ENCODE measurements at regions not wholly inside any gene's neighbourhood (a gene's known extent, or its start where the extent isn't known, plus 50 kb on each side); places are given as distances from the start of the nearest gene placed in this dataset.

DNA sequence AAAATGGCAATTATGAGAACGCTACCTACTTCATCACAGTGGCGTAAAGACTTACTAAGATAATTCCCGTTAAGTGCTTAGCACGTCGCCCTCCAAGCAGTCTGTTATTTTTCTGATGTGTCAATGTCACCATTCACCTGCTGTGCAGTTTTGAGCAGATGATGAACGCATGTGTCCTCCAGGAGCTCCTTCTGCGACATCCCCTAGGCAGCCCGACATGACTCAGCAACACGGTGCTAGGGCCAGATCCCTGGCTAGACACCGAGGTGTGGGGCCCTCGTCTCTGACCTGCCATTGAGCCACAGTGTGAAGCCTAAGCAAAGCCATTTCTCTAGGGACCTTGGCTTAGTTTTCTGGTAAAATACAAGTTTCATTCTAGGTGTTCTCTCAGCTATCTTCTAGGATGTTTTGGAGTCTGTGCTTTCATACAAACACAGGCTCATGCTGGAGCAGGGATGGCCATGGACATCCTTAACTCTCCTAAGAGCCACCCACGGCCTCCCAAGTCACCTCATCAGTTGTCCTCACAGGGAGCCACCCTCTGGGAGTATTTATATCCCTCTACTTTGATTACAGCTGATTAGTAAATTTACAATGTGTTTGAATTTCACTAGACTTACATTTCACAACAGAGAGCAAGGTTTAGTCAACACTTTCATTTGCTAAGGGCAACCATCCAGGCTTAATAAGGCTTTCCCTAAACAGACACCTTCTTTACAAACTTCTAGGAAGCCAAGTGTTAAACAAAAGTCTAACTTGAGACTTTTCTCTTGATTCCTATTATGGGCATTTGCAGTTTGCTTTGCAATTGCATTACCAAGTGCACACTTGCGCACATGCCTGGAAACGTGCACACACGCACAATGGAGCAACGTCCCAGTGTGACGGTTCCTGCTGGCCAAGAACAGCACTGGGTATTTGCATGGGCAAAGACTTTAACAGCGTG, 376.8 kb upstream of the ID2 start:
- ATAC-seq (replicated peaks) (no peak), DNase-seq (no peak)
- Mint-ChIP-seq H3K9me3 (no peaks in the 10 kb centered on the region), H3K27me3 (no peaks in the 10 kb centered on the region), H3K27ac (peak overlapping the region; percentile 19 to 67), H3K4me3 (no peak overlapping the region), H3K4me1 (ENCODE audit: low read depth in 2 of 2) (peaks cover 84 to 93% of the 10 kb centered on the region in 2 donors), H3K36me3 (ENCODE audit: insufficient read depth) (peaks cover 23% of the 10 kb centered on the region)

DNA sequence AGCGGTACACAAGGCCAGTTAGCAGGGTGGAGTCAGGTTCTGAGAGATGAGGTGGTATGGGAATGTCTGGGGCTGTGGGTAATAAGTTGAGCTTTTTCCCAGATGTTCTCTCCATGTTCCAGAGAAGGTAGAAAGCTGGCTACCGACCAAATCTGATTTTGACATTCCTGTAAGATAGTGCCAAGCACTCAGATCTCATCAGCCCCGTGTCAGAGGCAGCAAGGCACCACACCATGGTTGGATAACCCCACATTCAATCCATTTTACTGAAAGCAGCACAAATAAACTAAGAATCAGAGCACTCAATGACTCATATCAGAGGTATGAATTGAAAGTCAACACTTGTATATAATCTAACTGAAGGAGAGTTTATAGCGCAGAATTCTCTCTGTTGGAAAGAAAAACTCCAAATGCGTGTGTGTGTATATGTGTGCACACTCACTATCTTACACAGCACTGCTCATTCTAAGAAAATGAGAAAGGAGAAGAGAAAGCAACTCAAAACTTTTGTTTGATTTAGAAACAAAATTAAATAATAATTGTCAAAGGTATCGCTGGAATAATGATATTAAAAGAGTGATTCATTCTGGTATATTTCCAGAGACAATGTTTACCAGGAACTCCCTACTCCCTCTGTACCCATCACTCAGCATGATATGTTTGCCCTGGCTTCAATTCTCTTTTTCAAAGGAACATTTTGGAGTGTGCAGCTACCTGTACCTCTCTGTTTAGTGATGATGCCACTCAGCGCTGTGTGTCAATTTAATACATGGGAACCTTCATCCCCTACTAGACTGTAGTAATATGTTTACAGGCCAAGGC, 375.1 kb upstream of the ID2 start:
- Mint-ChIP-seq H3K27ac (peak overlapping the region in 1 of 2 donors; percentile 27), H3K36me3 (ENCODE audit: insufficient read depth) (peaks cover 23% of the 10 kb centered on the region), H3K27me3 (no peaks in the 10 kb centered on the region), H3K4me1 (ENCODE audit: low read depth in 2 of 2) (peaks cover 82 to 93% of the 10 kb centered on the region in 2 donors), H3K9me3 (no peaks in the 10 kb centered on the region), H3K4me3 (peak overlapping the region in 1 of 2 donors; percentile 14)
- no peak for DNase-seq
- ATAC-seq (replicated peaks) = no peak

DNA sequence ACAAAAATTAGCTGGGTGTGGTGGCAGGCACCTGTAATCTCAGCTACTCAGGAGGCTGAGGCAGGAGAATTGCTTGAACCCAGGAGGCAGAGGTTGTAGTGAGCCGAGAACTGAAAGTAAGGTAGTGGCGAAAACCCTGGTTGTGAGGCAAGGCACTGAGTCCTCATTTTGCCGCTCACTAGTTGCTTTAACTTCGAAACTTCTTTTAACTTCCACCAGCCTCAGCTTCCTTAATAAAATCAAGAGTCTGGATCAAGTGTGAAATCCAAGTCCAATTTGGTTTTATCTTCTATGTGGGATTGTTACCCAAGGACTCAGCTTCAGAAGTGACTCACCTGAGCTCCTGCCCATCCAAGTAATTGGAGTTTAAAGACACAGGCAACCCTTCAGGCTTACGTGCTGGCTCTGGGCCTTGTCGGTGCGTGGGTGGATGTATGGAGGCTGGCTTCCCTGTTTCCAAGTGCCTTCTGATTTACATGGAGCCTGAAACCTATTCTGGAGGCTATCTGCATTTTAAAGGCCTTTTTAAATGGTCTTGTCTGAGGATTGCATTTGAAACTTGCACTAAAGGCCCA, 374.2 kb upstream of the ID2 start:
- H3K9me3 Mint-ChIP-seq = no peaks in the 10 kb centered on the region
- DNase-seq (no peak), ATAC-seq (replicated peaks) (no peak)
- no peak overlapping the region for H3K4me3 Mint-ChIP-seq
- no peak overlapping the region for H3K27ac Mint-ChIP-seq
- H3K36me3 Mint-ChIP-seq (ENCODE audit: insufficient read depth) = peaks cover 16% of the 10 kb centered on the region
- H3K27me3 Mint-ChIP-seq = no peaks in the 10 kb centered on the region
- H3K4me1 Mint-ChIP-seq (ENCODE audit: low read depth in 2 of 2) = peaks cover 82 to 93% of the 10 kb centered on the region in 2 donors

DNA sequence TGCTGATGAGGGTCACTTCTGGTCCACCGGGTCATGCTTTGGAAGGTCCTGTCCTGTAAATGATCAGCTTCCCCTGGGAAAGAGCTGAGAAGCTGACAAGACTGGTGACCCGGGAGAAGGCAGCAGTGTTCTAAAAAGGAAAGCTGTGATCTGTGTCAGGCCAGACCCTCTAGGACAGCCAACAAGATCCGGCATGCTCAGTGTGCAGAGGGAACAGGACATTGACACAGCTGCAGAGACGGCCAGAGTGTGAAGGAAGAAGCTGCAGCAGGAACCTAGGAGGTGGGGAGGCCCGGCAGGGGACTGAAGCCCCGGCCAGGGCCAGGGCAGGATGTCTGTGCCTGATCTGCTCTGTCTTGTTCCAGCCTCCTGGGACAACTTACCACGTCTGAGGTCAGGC, 372.7 kb upstream of the ID2 start:
- ATAC-seq (replicated peaks) = peak; percentile 9
- no peak for DNase-seq
- peak overlapping the region; percentile 87 to 95 for H3K27ac Mint-ChIP-seq
- peak overlapping the region; percentile 41 to 47 for H3K4me3 Mint-ChIP-seq
- H3K9me3 Mint-ChIP-seq = no peaks in the 10 kb centered on the region
- H3K36me3 Mint-ChIP-seq (ENCODE audit: insufficient read depth) = peaks cover 4% of the 10 kb centered on the region
- H3K27me3 Mint-ChIP-seq = no peaks in the 10 kb centered on the region
- H3K4me1 Mint-ChIP-seq (ENCODE audit: low read depth in 2 of 2) = peaks cover 82 to 93% of the 10 kb centered on the region in 2 donors

DNA sequence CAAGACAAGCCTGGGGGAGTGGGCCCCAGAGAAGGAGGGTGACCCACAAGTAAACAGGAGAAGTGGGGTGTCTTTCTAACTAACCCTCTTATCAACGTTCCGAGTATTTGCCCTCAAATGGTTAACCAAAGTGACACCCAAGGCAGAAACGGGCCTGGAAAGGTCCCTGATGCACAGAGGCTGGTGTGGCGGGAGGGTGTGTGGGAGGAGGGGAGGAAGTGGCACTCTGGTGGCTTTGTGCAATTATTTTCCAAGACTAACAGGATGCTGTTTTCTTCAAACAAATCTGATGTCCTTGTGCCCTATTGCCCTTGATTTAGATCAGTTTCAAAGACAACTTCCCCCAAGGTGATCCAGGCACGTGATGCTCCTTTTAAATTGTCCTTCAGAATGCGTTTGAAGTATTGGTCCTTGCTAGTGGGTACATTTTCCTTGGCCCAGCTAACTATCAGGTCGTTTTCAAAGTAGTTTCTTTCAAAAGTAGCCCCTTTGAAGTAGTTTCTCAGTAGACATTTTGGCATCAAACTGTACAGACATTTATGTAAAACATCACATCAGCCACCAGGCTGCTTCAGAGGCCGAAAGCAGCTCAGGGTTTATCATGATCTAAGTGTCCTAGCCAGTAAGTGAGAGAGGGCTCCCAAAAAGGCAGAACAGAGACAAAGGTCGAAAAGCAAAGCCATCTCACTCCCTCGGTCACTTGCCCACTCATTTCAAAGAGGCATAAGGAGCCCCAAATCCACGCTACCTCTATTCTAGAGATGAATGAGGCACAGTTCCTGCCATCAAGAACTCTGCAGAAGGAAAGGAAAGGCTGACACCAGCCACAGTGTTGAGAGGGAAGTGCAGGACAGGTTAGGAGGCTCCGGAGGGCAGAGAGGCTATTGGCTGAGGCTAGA, 371.1 kb upstream of the ID2 start:
- DNase-seq = peak; percentile 38 to 47 (median 46)
- H3K27ac Mint-ChIP-seq = peak overlapping the region; percentile 95 to 96
- ATAC-seq (replicated peaks) = peak; percentile 75
- peak overlapping the region; percentile 67 to 79 for H3K4me3 Mint-ChIP-seq
- H3K9me3 Mint-ChIP-seq = no peaks in the 10 kb centered on the region
- peaks cover 4% of the 10 kb centered on the region for H3K36me3 Mint-ChIP-seq (ENCODE audit: insufficient read depth)
- H3K4me1 Mint-ChIP-seq (ENCODE audit: low read depth in 2 of 2) = peaks cover 76 to 89% of the 10 kb centered on the region in 2 donors
- no peaks in the 10 kb centered on the region for H3K27me3 Mint-ChIP-seq

DNA sequence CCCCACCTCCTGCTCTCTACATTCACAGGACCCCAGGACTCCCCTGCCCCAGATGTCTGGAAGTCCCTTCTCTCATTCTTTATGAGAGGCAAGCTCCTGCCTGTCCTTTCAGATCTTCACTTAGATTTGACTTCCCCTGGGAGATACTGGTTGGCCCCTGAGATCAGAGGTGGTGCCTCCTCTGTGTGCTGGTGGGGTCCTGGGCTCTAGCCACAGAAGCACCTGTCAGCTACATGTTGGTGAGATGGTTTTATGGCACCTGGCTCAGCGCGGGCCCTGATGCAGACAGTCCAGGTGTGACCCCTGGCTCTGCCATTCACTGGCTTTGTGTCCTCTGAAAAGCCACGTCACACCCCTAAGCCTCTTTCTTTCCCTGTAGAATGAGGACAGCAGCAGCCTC, 369.6 kb upstream of the ID2 start:
- DNase-seq = no peak
- Mint-ChIP-seq H3K4me1 (ENCODE audit: low read depth in 2 of 2) (peaks cover 78 to 83% of the 10 kb centered on the region in 2 donors), H3K4me3 (peak overlapping the region; percentile 67 to 79), H3K27ac (peak overlapping the region; percentile 95 to 96), H3K9me3 (peaks cover 0 to 2% of the 10 kb centered on the region in 2 donors), H3K36me3 (ENCODE audit: insufficient read depth) (peaks cover 4% of the 10 kb centered on the region), H3K27me3 (no peaks in the 10 kb centered on the region)
- no peak for ATAC-seq (replicated peaks)

DNA sequence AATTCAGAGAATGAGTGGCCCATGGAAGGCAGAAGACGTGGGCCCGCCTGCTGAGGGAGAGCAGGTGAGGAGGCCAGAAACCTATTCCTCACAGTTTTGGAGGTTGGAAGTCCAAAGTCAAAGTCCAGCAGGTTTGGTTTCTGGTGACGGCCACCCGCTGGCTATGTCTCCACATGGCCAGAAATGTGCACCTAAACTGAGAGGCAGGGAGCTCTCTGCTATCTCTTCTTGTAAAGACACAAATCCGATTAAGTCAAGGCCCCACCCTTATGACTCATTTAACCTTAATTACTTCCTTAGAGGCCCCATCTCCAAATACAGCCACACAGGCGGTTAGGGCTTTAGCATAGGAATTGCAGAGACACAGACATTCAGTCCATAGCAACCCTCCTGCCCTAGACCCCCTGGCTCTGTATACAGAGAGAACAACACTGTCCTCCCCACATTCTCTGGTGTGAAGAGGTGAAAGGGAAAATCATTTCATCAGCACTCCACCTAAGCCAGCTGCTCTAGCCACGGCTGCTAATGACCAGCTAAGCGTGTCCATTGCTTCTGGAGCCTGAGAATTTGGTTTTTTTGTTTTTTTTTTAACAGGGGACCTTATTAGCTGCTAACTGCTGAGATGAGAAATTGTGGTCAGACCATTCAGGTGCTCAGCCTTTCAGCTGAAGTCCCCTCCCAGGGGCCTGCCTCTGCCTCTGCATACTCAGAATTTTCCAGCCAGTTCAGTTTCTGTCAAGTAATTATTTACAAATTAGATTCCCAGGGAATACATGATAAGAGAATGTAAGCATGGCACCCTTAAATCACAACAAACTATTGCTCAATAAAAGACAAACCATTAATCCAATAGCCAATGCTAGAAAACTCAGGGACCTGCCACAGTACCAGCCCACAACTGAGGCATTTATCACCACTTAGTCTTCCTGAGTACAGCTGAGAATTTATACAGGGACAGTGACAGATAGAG, 368.7 kb upstream of the ID2 start:
- peak overlapping the region; percentile 95 to 96 for H3K27ac Mint-ChIP-seq
- H3K36me3 Mint-ChIP-seq (ENCODE audit: insufficient read depth) = peaks cover 4% of the 10 kb centered on the region
- peaks cover 0 to 3% of the 10 kb centered on the region in 2 donors for H3K9me3 Mint-ChIP-seq
- H3K4me1 Mint-ChIP-seq (ENCODE audit: low read depth in 2 of 2) = peaks cover 72 to 80% of the 10 kb centered on the region in 2 donors
- ATAC-seq (replicated peaks) = peak; percentile 31
- no peak for DNase-seq
- no peaks in the 10 kb centered on the region for H3K27me3 Mint-ChIP-seq
- peak overlapping the region; percentile 67 to 79 for H3K4me3 Mint-ChIP-seq

DNA sequence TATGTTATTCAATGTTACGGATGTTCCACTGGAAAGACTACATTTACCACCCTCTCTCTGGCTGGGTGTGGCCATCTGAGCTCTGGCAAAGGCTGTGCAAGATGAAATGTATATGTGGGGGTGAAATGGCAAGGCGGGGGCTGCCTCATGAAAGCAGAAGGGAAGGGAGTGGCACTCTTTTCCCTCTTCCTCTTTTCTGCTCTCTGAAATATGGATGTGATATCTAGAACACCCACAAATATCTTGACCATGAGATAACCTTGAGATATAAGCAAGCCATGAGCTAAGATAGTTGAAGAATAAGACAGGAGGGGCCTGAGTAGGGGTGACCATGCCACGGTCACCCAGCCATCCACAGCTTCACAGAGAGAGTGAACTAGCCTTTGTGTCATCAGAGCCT, 367.8 kb upstream of the ID2 start:
- DNase-seq = no peak
- no peak overlapping the region for H3K4me3 Mint-ChIP-seq
- no peaks in the 10 kb centered on the region for H3K27me3 Mint-ChIP-seq
- ATAC-seq (replicated peaks) = no peak
- H3K9me3 Mint-ChIP-seq = peaks cover 0 to 3% of the 10 kb centered on the region in 2 donors
- peaks cover 65 to 71% of the 10 kb centered on the region in 2 donors for H3K4me1 Mint-ChIP-seq (ENCODE audit: low read depth in 2 of 2)
- peak overlapping the region; percentile 95 to 96 for H3K27ac Mint-ChIP-seq
- H3K36me3 Mint-ChIP-seq (ENCODE audit: insufficient read depth) = peaks cover 1% of the 10 kb centered on the region

DNA sequence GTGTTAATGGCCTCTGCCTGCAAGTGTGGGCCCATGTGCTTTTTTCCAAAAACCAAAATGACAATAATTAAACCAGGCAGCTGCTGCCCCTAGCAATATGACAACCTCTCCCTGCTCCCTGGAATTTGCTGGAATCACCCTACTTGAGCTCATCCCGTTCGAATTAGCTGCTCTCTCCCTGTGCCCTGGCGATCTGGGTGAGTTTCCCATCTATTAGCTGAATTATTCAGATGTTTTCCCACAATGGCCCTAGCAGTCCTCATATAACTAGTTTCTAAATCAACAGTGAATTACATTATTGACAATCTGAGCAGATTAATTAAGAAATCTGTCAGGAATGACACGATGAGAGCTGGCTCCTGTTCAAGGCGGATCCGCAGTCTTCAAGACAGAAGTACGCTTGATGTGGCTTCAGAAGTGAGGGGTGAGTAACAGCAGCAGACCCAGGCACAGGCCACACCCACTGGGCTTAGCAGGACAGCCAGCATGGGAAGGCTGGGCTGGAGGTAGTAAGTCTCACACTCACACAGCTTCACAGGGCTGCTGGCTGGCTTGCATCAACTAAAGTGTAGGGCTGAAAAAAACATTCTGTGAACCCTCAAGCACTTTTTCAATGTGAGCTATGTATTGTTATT, 366.2 kb upstream of the ID2 start:
- no peak for DNase-seq
- H3K4me1 Mint-ChIP-seq (ENCODE audit: low read depth in 2 of 2) = peaks cover 51 to 55% of the 10 kb centered on the region in 2 donors
- no peaks in the 10 kb centered on the region for H3K27me3 Mint-ChIP-seq
- no peaks in the 10 kb centered on the region for H3K36me3 Mint-ChIP-seq (ENCODE audit: insufficient read depth)
- H3K4me3 Mint-ChIP-seq = peak overlapping the region; percentile 10 to 35
- peaks cover 0 to 3% of the 10 kb centered on the region in 2 donors for H3K9me3 Mint-ChIP-seq
- ATAC-seq (replicated peaks) = peak; percentile 70
- H3K27ac Mint-ChIP-seq = peak overlapping the region; percentile 20 to 26

DNA sequence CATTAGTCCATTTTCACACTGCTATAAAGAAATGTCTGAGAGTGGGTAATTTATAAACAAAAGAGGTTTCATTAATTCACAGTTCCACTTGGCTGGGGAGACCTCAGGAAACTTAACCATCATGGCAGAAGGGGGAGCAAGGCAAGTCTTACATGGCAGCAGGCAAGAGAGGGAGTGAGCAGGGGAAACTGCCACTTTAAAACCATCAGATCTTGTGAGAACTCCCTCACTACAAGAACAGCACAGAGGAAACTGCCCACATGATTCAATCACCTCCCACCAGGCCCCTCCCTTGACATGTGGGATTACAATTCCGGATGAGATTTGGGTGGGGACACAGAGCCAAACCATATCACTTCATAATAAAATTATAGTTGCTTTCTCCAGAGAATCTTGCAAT, 365.5 kb upstream of the ID2 start:
- Mint-ChIP-seq H3K27me3 (no peaks in the 10 kb centered on the region), H3K9me3 (peaks cover 0 to 3% of the 10 kb centered on the region in 2 donors), H3K36me3 (ENCODE audit: insufficient read depth) (no peaks in the 10 kb centered on the region), H3K4me1 (ENCODE audit: low read depth in 2 of 2) (peaks cover 44 to 48% of the 10 kb centered on the region in 2 donors), H3K27ac (peak overlapping the region in 1 of 2 donors; percentile 26), H3K4me3 (peak overlapping the region; percentile 35 to 50)
- DNase-seq (no peak), ATAC-seq (replicated peaks) (no peak)

DNA sequence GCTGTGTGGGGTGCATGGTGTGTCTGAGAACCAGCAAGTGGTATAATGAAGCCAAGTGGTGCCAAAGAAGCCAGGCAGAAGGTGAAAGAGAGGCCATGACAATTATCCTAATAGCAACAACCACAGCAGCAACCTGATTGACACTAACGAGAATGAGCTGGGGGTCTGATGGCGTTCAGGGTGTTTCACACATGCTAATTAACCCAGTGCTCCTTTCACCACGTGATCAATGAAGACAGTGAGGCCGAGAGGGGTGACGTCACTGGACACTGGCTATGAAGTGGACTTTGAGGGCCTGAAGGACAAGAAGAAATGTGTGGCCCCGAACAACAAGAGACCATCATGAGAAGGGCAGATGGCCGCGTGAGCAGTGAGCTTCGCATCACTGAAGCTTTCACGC, 364.4 kb upstream of the ID2 start:
- H3K36me3 Mint-ChIP-seq (ENCODE audit: insufficient read depth) = no peaks in the 10 kb centered on the region
- H3K9me3 Mint-ChIP-seq = peaks cover 0 to 3% of the 10 kb centered on the region in 2 donors
- no peak for ATAC-seq (replicated peaks)
- no peak overlapping the region for H3K4me3 Mint-ChIP-seq
- no peak for DNase-seq
- H3K4me1 Mint-ChIP-seq (ENCODE audit: low read depth in 2 of 2) = peaks cover 35 to 38% of the 10 kb centered on the region in 2 donors
- H3K27ac Mint-ChIP-seq = peak overlapping the region in 1 of 2 donors; percentile 64
- H3K27me3 Mint-ChIP-seq = no peaks in the 10 kb centered on the region
